K562 (cell line): ENCODE measurements at regions not wholly inside any gene's neighbourhood (a gene's known extent, or its start where the extent isn't known, plus 50 kb on each side); places are given as distances from the start of the nearest gene placed in this dataset.
A peak's percentile ranks its signal among the peaks of the same experiment; 100 is the strongest.

Source experiments
- ATAC-seq: fragments of 200-7000 bp; cut with Tn5 transposase; 3 replicates; pipeline ENCODE4 v1.9.1; 2020; ENCODE audit warnings: moderate library complexity
- BruUV-seq: library from RNA; stranded (reverse); fragments of 400-500 nt; replicated peaks from 2 replicates; lab custom pipeline; 2021; lab: Mats Ljungman, UMichigan
- CTCF ChIA-PET: fragments of 300-600 bp; formaldehyde crosslinking; extraction: SDS; loops from one replicate; lab custom pipeline; 2021; ENCODE audit warnings: low intra/inter-chr PET ratio; lab: Yijun Ruan, JAX
- POLR2A ChIA-PET: fragments of 300-600, 350-650 bp; sonication (Branson Sonifier 250); formaldehyde crosslinking; extraction: SDS; loops from one replicate; lab custom pipeline; 2021; ENCODE audit warnings: antibody characterized with exemption, inconsistent platforms; lab: Yijun Ruan, JAX
- DNase-seq, 4 experiments: peaks; one replicate each; pipeline versions ENCODE4 v3.0.0 to v3.0.0-alpha.2; 2011 to 2018; ENCODE audit warnings: low spot score in 3 of 4, mixed read lengths in 3 of 4; ENCODE audit errors: extremely low read depth in 1 of 4
- FAIRE-seq: peaks from 2 replicates; lab custom pipeline; 2011; peaks lifted over from hg19 to GRCh38; lab: Jason Lieb, UNC
- H2AFZ ChIP-seq: 2 replicates; pipeline ENCODE4 v1.6.0; 2011; ENCODE audit warnings: low read depth, low read length, control low read depth, inconsistent platforms
- H3K27ac ChIP-seq: fragments of 200-600 bp; 3 replicates; pipeline ENCODE4 v1.8.0; 2011; ENCODE audit warnings: low read depth, mild to moderate bottlenecking, control low read depth, inconsistent platforms, low read length, moderate library complexity, mixed read lengths; ENCODE audit errors: extremely low read depth
- H3K27me3 ChIP-seq, 2 experiments: fragments of 300-600 bp in 1 of 2; 2 replicates in 1 of 2; 3 replicates in 1 of 2; pipeline versions ENCODE4 v1.6.0 to v1.8.0; 2011; ENCODE audit warnings: inconsistent platforms in 2 of 2, low read length in 2 of 2, mild to moderate bottlenecking in 1 of 2, mixed read lengths in 1 of 2, moderate library complexity in 1 of 2; ENCODE audit not compliant: control insufficient read depth in 2 of 2, insufficient read depth in 2 of 2
- H3K36me3 ChIP-seq: fragments of 300-600 bp; 3 replicates; pipeline ENCODE4 v1.8.0; 2011; ENCODE audit warnings: mild to moderate bottlenecking, low read length, inconsistent platforms; ENCODE audit not compliant: control insufficient read depth, insufficient read depth
- H3K4me1 ChIP-seq, 2 experiments: fragments of 200-600 bp in 1 of 2; replicated peaks in 1 of 2; 2 replicates in 1 of 2; 3 replicates in 1 of 2; pipeline versions ENCODE4 v1.5.1 to v1.8.0; 2011; ENCODE audit warnings: inconsistent platforms in 2 of 2, low read length in 2 of 2, mild to moderate bottlenecking in 1 of 2, mixed read lengths in 1 of 2, moderate library complexity in 1 of 2; ENCODE audit not compliant: control insufficient read depth in 2 of 2, insufficient read depth in 2 of 2
- H3K4me2 ChIP-seq: 2 replicates; pipeline ENCODE4 v1.6.1; 2011; ENCODE audit warnings: low read length, control low read depth, inconsistent platforms, mixed read lengths; ENCODE audit not compliant: insufficient read depth
- H3K4me3 ChIP-seq: fragments of 200-600 bp; sonication (generic), shearing (Covaris generic); 2 replicates; pipeline ENCODE4 v1.5.1; 2016; ENCODE audit warnings: control low read depth, inconsistent platforms
- H3K79me2 ChIP-seq: fragments of 200-600 bp; 3 replicates; pipeline ENCODE4 v1.8.0; 2011; ENCODE audit warnings: low read length, inconsistent platforms; ENCODE audit not compliant: control insufficient read depth, insufficient read depth
- H3K9ac ChIP-seq, 2 experiments: 2 replicates each; pipeline versions ENCODE4 v1.6.0 to v1.6.1; 2011; ENCODE audit warnings: low read depth in 2 of 2, low read length in 2 of 2, control low read depth in 1 of 2, inconsistent platforms in 1 of 2, mild to moderate bottlenecking in 1 of 2, mixed read lengths in 1 of 2; ENCODE audit not compliant: insufficient read depth in 1 of 2
- H3K9me1 ChIP-seq: one replicate; pipeline ENCODE4 v1.6.0; 2011; ENCODE audit warnings: inconsistent platforms, mild to moderate bottlenecking, low read length, moderate library complexity; ENCODE audit not compliant: control insufficient read depth, insufficient read depth
- H3K9me3 ChIP-seq: replicated peaks from 2 replicates; pipeline ENCODE4 v1.5.1; 2011; ENCODE audit warnings: low read depth, low read length, inconsistent platforms; ENCODE audit not compliant: control insufficient read depth, insufficient read depth
- H4K20me1 ChIP-seq: replicated peaks from 2 replicates; pipeline ENCODE4 v1.6.1; 2011; ENCODE audit warnings: low read length, inconsistent platforms, mixed read lengths; ENCODE audit not compliant: control insufficient read depth, insufficient read depth
- CEBPZ ChIP-seq: fragments of 150-350 bp; IDR thresholded peaks from 2 replicates; pipeline ENCODE4 v1.6.1; 2014; ENCODE audit warnings: low read depth, mild to moderate bottlenecking, low read length, borderline replicate concordance
- DDX20 ChIP-seq: fragments of 450-650 bp; IDR thresholded peaks from 2 replicates; pipeline ENCODE4 v1.6.1; 2016; ENCODE audit warnings: missing genetic modification characterization, low read depth, mild to moderate bottlenecking, missing compliant biosample characterization, moderate library complexity
- ETS1 ChIP-seq: conservative IDR thresholded peaks from 2 replicates; pipeline ENCODE4 v1.6.1; 2011; ENCODE audit warnings: low read depth, mild to moderate bottlenecking, low read length; ENCODE audit not compliant: control insufficient read depth
- GTF2F1 ChIP-seq: IDR thresholded peaks from 2 replicates; pipeline ENCODE4 v1.6.1; 2011; ENCODE audit warnings: low read depth, low read length, improper control_type of control experiment
- KLF16 ChIP-seq: IDR thresholded peaks from 2 replicates; pipeline ENCODE4 v1.6.1; 2016; ENCODE audit warnings: antibody characterized with exemption
- NCOA1 ChIP-seq: fragments of 450-650 bp; IDR thresholded peaks from 2 replicates; pipeline ENCODE4 v1.6.1; 2016; ENCODE audit warnings: low read depth
- RBM17 ChIP-seq: fragments of 200-400 bp; formaldehyde crosslinking; IDR thresholded peaks from 2 replicates; pipeline ENCODE4 v1.6.1; 2017; ENCODE audit warnings: low read depth, mild to moderate bottlenecking, low read length, borderline replicate concordance
- RFX1 ChIP-seq: fragments of 450-650 bp; IDR thresholded peaks from 2 replicates; pipeline ENCODE4 v1.6.1; 2016; ENCODE audit warnings: mild to moderate bottlenecking, moderate library complexity
- SFPQ ChIP-seq: fragments of 200-400 bp; formaldehyde crosslinking; IDR thresholded peaks from 2 replicates; pipeline ENCODE4 v1.6.1; 2017; ENCODE audit warnings: mild to moderate bottlenecking, low read depth, low read length, moderate library complexity
- SIN3A ChIP-seq, 2 experiments: fragments of 150-350 bp in 1 of 2; IDR thresholded peaks; 2 replicates each; pipeline ENCODE4 v1.6.1; 2011 to 2016; ENCODE audit warnings: borderline replicate concordance in 2 of 2, low read depth in 2 of 2, low read length in 2 of 2, mild to moderate bottlenecking in 2 of 2, moderate library complexity in 2 of 2; ENCODE audit not compliant: control insufficient read depth in 1 of 2
- ZBTB17 ChIP-seq: fragments of 450-650 bp; formaldehyde crosslinking; IDR thresholded peaks from 2 replicates; pipeline ENCODE4 v1.4.0; 2020; ENCODE audit warnings: mild to moderate bottlenecking
- ZC3H8 ChIP-seq: fragments of 450-650 bp; IDR thresholded peaks from 2 replicates; pipeline ENCODE4 v1.6.1; 2017
- ZFP36 ChIP-seq: fragments of 150-350 bp; IDR thresholded peaks from 2 replicates; pipeline ENCODE4 v1.6.1; 2018; ENCODE audit warnings: low read length, low read depth; ENCODE audit not compliant: partially characterized antibody
- ZNF274 ChIP-seq: IDR thresholded peaks from 2 replicates; pipeline ENCODE4 v1.6.1; 2011; ENCODE audit warnings: low read depth, mild to moderate bottlenecking, low read length, moderate library complexity, borderline replicate concordance
- ZNF561 ChIP-seq: fragments of 450-650 bp; formaldehyde crosslinking; conservative IDR thresholded peaks from 2 replicates; pipeline ENCODE4 v1.4.0; 2020; ENCODE audit warnings: mild to moderate bottlenecking, moderate library complexity
- WGBS: fragments of 100-300 bp; shearing (Covaris generic); methylation state at CpG from one replicate; pipeline ENCODE4 v1.1.6; 2016; ENCODE audit warnings: low coverage, mixed read lengths; ENCODE audit not compliant: insufficient coverage; ENCODE audit errors: missing lambda C conversion rate; 5-methylcytosine and 5-hydroxymethylcytosine counted together
- in situ Hi-C: fragments of 300-500 bp; cut with MboI; formaldehyde crosslinking; loops from 4 replicates; pipeline ENCODE4 v1.15.0; 2018; ENCODE audit warnings: inconsistent platforms, mixed read lengths
- intact Hi-C: fragments of 100-400 bp; cut with micrococcal nuclease; formaldehyde crosslinking; loops from 2 replicates; pipeline ENCODE4 v1.14.2; 2022

GRCh38 chr7:13188236-13188805, 500.9 kb downstream of the ARL4A start (continued):
- TF ChIP-seq SFPQ (no peak), NCOA1 (no peak), ZFP36 (no peak), RFX1 (no peak)

- FAIRE-seq: no peak
- no peak for TF ChIP-seq ZNF274
- no peak for TF ChIP-seq CEBPZ
- no peak for TF ChIP-seq SIN3A (IDR thresholded peaks at IDR 0.05; ENCODE audit: borderline replicate concordance in 2 of 2, control insufficient read depth in 1 of 2, low read depth in 2 of 2, low read length in 2 of 2)
- no peak for TF ChIP-seq ETS1
- TF ChIP-seq DDX20: no peak
- TF ChIP-seq ZBTB17: no peak
- TF ChIP-seq RBM17: no peak
- TF ChIP-seq ZNF561 (CRISPR knock-in tag): no peak
- TF ChIP-seq ZC3H8: no peak
- no peak for TF ChIP-seq GTF2F1
- no peak for TF ChIP-seq KLF16
These were observed 501.5 kb downstream of the ARL4A start for GRCh38 chr7:13188922-13189321.

More at GRCh38 chr7:13188922-13189321, 501.5 kb downstream of the ARL4A start:
- Histone ChIP-seq H3K27me3 (no peaks in the 10 kb centered on the region), H3K4me3 (no peak overlapping the region), H3K4me1 (no peaks in the 10 kb centered on the region), H2AFZ (peak overlapping the region; percentile 33; the same call in 1 of the 2 replicates), H3K36me3 (no peaks in the 10 kb centered on the region), H3K9me1 (no peaks in the 10 kb centered on the region), H3K9ac (no peak overlapping the region), H3K9me3 (no peaks in the 10 kb centered on the region), H3K4me2 (no peak overlapping the region), H3K27ac (no peak overlapping the region), H3K79me2 (no peaks in the 10 kb centered on the region), H4K20me1 (no peaks in the 10 kb centered on the region)
- DNase-seq (no peak), ATAC-seq (no peak)
- intact Hi-C loops: no loop called here
- CTCF ChIA-PET: no interaction called here
- POLR2A ChIA-PET: no interaction called here
- no TSS peak for BruUV-seq
- WGBS: 0% methylated on average over 1 of the region's 1 CpG
- in situ Hi-C loops: no loop called here
